ENCODE measurements at regions not wholly inside any gene's neighbourhood (a gene's known extent, or its start where the extent isn't known, plus 50 kb on each side); places are given as distances from the start of the nearest gene placed in this dataset.
"Not testable (repeated sequence)": the region's sequence is repeated elsewhere in the genome, so short reads cannot be mapped to it uniquely, and the experiment has no call there.

- TF ChIP-seq POLR2AphosphoS5 (IDR thresholded peaks at IDR 0.05; ENCODE audit: low read depth); REST (IDR thresholded peaks at IDR 0.05; ENCODE audit: unreplicated experiment); CTCF (conservative IDR thresholded peaks at IDR 0.05; ENCODE audit: low read depth in 2 of 2); NANOG (IDR thresholded peaks at IDR 0.05; ENCODE audit: borderline replicate concordance); EZH2phosphoT487 (IDR thresholded peaks at IDR 0.05; ENCODE audit: unreplicated experiment); ETS1 (IDR thresholded peaks at IDR 0.05); EZH2 (IDR thresholded peaks at IDR 0.05; ENCODE audit: low read depth, unreplicated experiment); CREB1 (CRISPR knock-in tag; IDR thresholded peaks at IDR 0.05; ENCODE audit: low read depth): not testable (repeated sequence)
These were observed 201.1 kb downstream of the FRK start for GRCh38 chr6:115859577-115859976.

All from GM23338 (cell line).